ENCODE measurements at regions not wholly inside any gene's neighbourhood (a gene's known extent, or its start where the extent isn't known, plus 50 kb on each side); places are given as distances from the start of the nearest gene placed in this dataset.

GRCh38 chr15:69883306-69883705 is 214.4 kb downstream of the TLE3 start:
- no peak for TF ChIP-seq CTCF (IDR thresholded peaks at IDR 0.05; ENCODE audit: low read depth, low read length, poor library complexity, severe bottlenecking)
- TF ChIP-seq EZH2phosphoT487 (IDR thresholded peaks at IDR 0.05; ENCODE audit: borderline replicate concordance, low read length): no peak

All from DOHH2 (cell line).